K562 (cell line): ENCODE measurements at regions not wholly inside any gene's neighbourhood (a gene's known extent, or its start where the extent isn't known, plus 50 kb on each side); places are given as distances from the start of the nearest gene placed in this dataset.

Experiments used
- ATAC-seq: fragments of 200-7000 bp; cut with Tn5 transposase; 3 replicates; pipeline ENCODE4 v1.9.1; 2020; ENCODE audit warnings: moderate library complexity
- BruUV-seq: library from RNA; stranded (reverse); fragments of 400-500 nt; replicated peaks from 2 replicates; lab custom pipeline; 2021; lab: Mats Ljungman, UMichigan
- CTCF ChIA-PET: fragments of 300-600 bp; formaldehyde crosslinking; extraction: SDS; loops from one replicate; lab custom pipeline; 2021; ENCODE audit warnings: low intra/inter-chr PET ratio; lab: Yijun Ruan, JAX
- POLR2A ChIA-PET: fragments of 300-600, 350-650 bp; sonication (Branson Sonifier 250); formaldehyde crosslinking; extraction: SDS; loops from one replicate; lab custom pipeline; 2021; ENCODE audit warnings: antibody characterized with exemption, inconsistent platforms; lab: Yijun Ruan, JAX
- DNase-seq, 4 experiments: peaks; one replicate each; pipeline versions ENCODE4 v3.0.0 to v3.0.0-alpha.2; 2011 to 2018; ENCODE audit warnings: low spot score in 3 of 4, mixed read lengths in 3 of 4; ENCODE audit errors: extremely low read depth in 1 of 4
- FAIRE-seq: peaks from 2 replicates; lab custom pipeline; 2011; peaks lifted over from hg19 to GRCh38; lab: Jason Lieb, UNC
- H2AFZ ChIP-seq: 2 replicates; pipeline ENCODE4 v1.6.0; 2011; ENCODE audit warnings: low read depth, low read length, control low read depth, inconsistent platforms
- H3K27ac ChIP-seq: fragments of 200-600 bp; 3 replicates; pipeline ENCODE4 v1.8.0; 2011; ENCODE audit warnings: low read depth, mild to moderate bottlenecking, control low read depth, inconsistent platforms, low read length, moderate library complexity, mixed read lengths; ENCODE audit errors: extremely low read depth
- H3K27me3 ChIP-seq, 2 experiments: fragments of 300-600 bp in 1 of 2; 2 replicates in 1 of 2; 3 replicates in 1 of 2; pipeline versions ENCODE4 v1.6.0 to v1.8.0; 2011; ENCODE audit warnings: inconsistent platforms in 2 of 2, low read length in 2 of 2, mild to moderate bottlenecking in 1 of 2, mixed read lengths in 1 of 2, moderate library complexity in 1 of 2; ENCODE audit not compliant: control insufficient read depth in 2 of 2, insufficient read depth in 2 of 2
- H3K36me3 ChIP-seq: fragments of 300-600 bp; 3 replicates; pipeline ENCODE4 v1.8.0; 2011; ENCODE audit warnings: mild to moderate bottlenecking, low read length, inconsistent platforms; ENCODE audit not compliant: control insufficient read depth, insufficient read depth
- H3K4me1 ChIP-seq, 2 experiments: fragments of 200-600 bp in 1 of 2; replicated peaks in 1 of 2; 2 replicates in 1 of 2; 3 replicates in 1 of 2; pipeline versions ENCODE4 v1.5.1 to v1.8.0; 2011; ENCODE audit warnings: inconsistent platforms in 2 of 2, low read length in 2 of 2, mild to moderate bottlenecking in 1 of 2, mixed read lengths in 1 of 2, moderate library complexity in 1 of 2; ENCODE audit not compliant: control insufficient read depth in 2 of 2, insufficient read depth in 2 of 2
- H3K4me2 ChIP-seq: 2 replicates; pipeline ENCODE4 v1.6.1; 2011; ENCODE audit warnings: low read length, control low read depth, inconsistent platforms, mixed read lengths; ENCODE audit not compliant: insufficient read depth
- H3K4me3 ChIP-seq: fragments of 200-600 bp; sonication (generic), shearing (Covaris generic); 2 replicates; pipeline ENCODE4 v1.5.1; 2016; ENCODE audit warnings: control low read depth, inconsistent platforms
- H3K79me2 ChIP-seq: fragments of 200-600 bp; 3 replicates; pipeline ENCODE4 v1.8.0; 2011; ENCODE audit warnings: low read length, inconsistent platforms; ENCODE audit not compliant: control insufficient read depth, insufficient read depth
- H3K9ac ChIP-seq, 2 experiments: 2 replicates each; pipeline versions ENCODE4 v1.6.0 to v1.6.1; 2011; ENCODE audit warnings: low read depth in 2 of 2, low read length in 2 of 2, control low read depth in 1 of 2, inconsistent platforms in 1 of 2, mild to moderate bottlenecking in 1 of 2, mixed read lengths in 1 of 2; ENCODE audit not compliant: insufficient read depth in 1 of 2
- H3K9me1 ChIP-seq: one replicate; pipeline ENCODE4 v1.6.0; 2011; ENCODE audit warnings: inconsistent platforms, mild to moderate bottlenecking, low read length, moderate library complexity; ENCODE audit not compliant: control insufficient read depth, insufficient read depth
- H3K9me3 ChIP-seq: replicated peaks from 2 replicates; pipeline ENCODE4 v1.5.1; 2011; ENCODE audit warnings: low read depth, low read length, inconsistent platforms; ENCODE audit not compliant: control insufficient read depth, insufficient read depth
- H4K20me1 ChIP-seq: replicated peaks from 2 replicates; pipeline ENCODE4 v1.6.1; 2011; ENCODE audit warnings: low read length, inconsistent platforms, mixed read lengths; ENCODE audit not compliant: control insufficient read depth, insufficient read depth
- EHMT2 ChIP-seq: fragments of 450-650 bp; IDR thresholded peaks from 2 replicates; pipeline ENCODE4 v1.6.1; 2018; ENCODE audit warnings: antibody characterized with exemption
- PCBP2 ChIP-seq: fragments of 200-400 bp; formaldehyde crosslinking; IDR thresholded peaks from 2 replicates; pipeline ENCODE4 v1.6.1; 2018; ENCODE audit warnings: low read length, low read depth, mild to moderate bottlenecking, moderate library complexity; ENCODE audit not compliant: poor library complexity, severe bottlenecking
- PREB ChIP-seq: sonication (generic); formaldehyde crosslinking; IDR thresholded peaks from 2 replicates; pipeline ENCODE4 v1.8.1; 2023; ENCODE audit warnings: mild to moderate bottlenecking, missing genetic modification reagents
- PYGO2 ChIP-seq: fragments of 450-650 bp; IDR thresholded peaks from 2 replicates; pipeline ENCODE4 v1.6.1; 2016; ENCODE audit warnings: mild to moderate bottlenecking, missing genetic modification characterization, moderate library complexity, missing compliant biosample characterization
- WGBS: fragments of 100-300 bp; shearing (Covaris generic); methylation state at CpG from one replicate; pipeline ENCODE4 v1.1.6; 2016; ENCODE audit warnings: low coverage, mixed read lengths; ENCODE audit not compliant: insufficient coverage; ENCODE audit errors: missing lambda C conversion rate; 5-methylcytosine and 5-hydroxymethylcytosine counted together
- in situ Hi-C: fragments of 300-500 bp; cut with MboI; formaldehyde crosslinking; loops from 4 replicates; pipeline ENCODE4 v1.15.0; 2018; ENCODE audit warnings: inconsistent platforms, mixed read lengths
- intact Hi-C: fragments of 100-400 bp; cut with micrococcal nuclease; formaldehyde crosslinking; loops from 2 replicates; pipeline ENCODE4 v1.14.2; 2022

DNA sequence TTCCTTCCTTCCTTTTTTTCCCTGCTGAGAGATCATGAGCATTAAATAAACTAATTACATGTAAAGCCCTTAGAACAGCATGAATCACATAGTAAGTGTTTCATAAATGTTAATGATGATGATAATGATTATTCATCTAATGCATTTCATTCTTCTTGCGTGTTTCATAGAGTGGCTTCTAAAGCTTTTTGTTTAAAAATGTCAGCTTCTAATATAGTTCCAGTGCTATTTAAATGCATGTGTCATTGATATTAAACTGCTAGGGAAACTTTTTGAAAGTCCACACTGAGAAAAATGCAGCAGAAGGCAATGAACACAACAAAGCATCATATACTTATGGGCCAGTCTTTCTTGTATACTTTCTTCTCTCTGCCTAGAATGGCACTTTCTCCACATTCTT is 894.8 kb downstream of the REEP3 start:
- no TSS peak for BruUV-seq
- no peak overlapping the region for H2AFZ ChIP-seq
- 4% methylated on average over 1 of the region's 1 CpG for WGBS

GRCh38 chr10:64419461-64419860 is 898.3 kb downstream of the REEP3 start:
- H3K79me2 ChIP-seq = no peaks in the 10 kb centered on the region
- no peaks in the 10 kb centered on the region for H3K9me1 ChIP-seq
- in situ Hi-C loops (no loop called here), intact Hi-C loops (no loop called here)
- no peaks in the 10 kb centered on the region for H3K9me3 ChIP-seq
- H3K27me3 ChIP-seq = no peaks in the 10 kb centered on the region
- no peak overlapping the region for H3K4me3 ChIP-seq
- no peak overlapping the region for H3K27ac ChIP-seq
- FAIRE-seq (no peak), ATAC-seq (no peak), DNase-seq (no peak)
- ChIA-PET CTCF (no interaction called here), POLR2A (no interaction called here)
- no peak overlapping the region for H3K9ac ChIP-seq
- no peak for TF ChIP-seq EHMT2
- TF ChIP-seq PCBP2 = no peak
- H3K36me3 ChIP-seq = no peaks in the 10 kb centered on the region
- H2AFZ ChIP-seq = no peak overlapping the region
- no peak overlapping the region for H3K4me2 ChIP-seq
- no TSS peak for BruUV-seq
- 12% methylated on average over 2 of the region's 2 CpGs for WGBS
- H3K4me1 ChIP-seq = no peaks in the 10 kb centered on the region
- H4K20me1 ChIP-seq = no peaks in the 10 kb centered on the region

More for the DNA sequence above, 894.8 kb downstream of the REEP3 start:
- in situ Hi-C loops = no loop called here
- no peak overlapping the region for H3K27ac ChIP-seq
- TF ChIP-seq PREB (no peak), PYGO2 (tag) (no peak)
- TF ChIP-seq, all 486 proteins: peak for 0
- Histone ChIP-seq H3K9me3 (no peaks in the 10 kb centered on the region), H3K4me2 (no peak overlapping the region), H3K79me2 (no peaks in the 10 kb centered on the region), H3K9me1 (no peaks in the 10 kb centered on the region), H3K27me3 (no peaks in the 10 kb centered on the region), H3K4me1 (no peaks in the 10 kb centered on the region), H3K36me3 (no peaks in the 10 kb centered on the region), H3K9ac (no peak overlapping the region), H4K20me1 (no peaks in the 10 kb centered on the region), H3K4me3 (no peak overlapping the region)
- intact Hi-C loops = no loop called here
- ATAC-seq = no peak
- DNase-seq = no peak
- FAIRE-seq = no peak
- ChIA-PET CTCF (no interaction called here), POLR2A (no interaction called here)
